ENCODE measurements at regions not wholly inside any gene's neighbourhood (a gene's known extent, or its start where the extent isn't known, plus 50 kb on each side); places are given as distances from the start of the nearest gene placed in this dataset.

DNA sequence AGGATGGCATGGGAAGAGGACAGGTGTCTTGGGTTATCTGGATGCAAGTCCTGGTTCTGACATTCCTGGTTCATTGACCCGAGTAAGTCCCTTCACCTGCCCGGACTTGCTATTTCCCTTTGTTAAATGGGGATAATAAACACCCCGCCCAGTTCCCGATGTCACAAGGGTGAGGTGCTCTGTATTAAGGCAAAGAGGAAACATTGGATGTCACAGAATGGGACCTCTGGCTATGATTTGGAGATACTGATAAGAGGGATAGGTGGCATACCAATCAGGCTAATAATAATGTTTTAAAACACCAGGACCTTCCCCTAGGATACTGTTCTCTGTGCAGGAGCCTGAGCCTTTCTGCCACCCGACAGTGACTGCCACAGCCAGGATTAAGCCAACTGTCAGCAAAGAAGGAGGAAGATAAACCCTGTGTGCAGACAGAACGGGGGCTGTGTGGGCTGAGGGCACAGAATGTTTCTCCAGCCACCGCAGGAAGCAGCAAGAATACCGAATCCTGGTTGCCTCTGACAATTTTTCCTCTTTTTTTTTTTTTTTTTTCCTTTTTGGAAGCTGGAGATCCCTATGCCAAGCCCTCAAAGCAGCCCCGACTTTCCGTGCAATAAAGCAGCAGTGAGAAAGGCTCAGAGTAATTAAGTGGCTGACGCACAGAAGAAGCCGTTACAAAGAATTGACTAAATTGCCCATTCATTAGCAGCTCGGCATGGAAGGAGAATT lies 336.6 kb downstream of the SMAD2 start:
- H3K4me3 ChIP-seq = no peak overlapping the region
- intact Hi-C loops (cut with DNase I) = no loop called here
- DNase-seq (no peak), ATAC-seq (no peak)
- TF ChIP-seq, protein P1, sequence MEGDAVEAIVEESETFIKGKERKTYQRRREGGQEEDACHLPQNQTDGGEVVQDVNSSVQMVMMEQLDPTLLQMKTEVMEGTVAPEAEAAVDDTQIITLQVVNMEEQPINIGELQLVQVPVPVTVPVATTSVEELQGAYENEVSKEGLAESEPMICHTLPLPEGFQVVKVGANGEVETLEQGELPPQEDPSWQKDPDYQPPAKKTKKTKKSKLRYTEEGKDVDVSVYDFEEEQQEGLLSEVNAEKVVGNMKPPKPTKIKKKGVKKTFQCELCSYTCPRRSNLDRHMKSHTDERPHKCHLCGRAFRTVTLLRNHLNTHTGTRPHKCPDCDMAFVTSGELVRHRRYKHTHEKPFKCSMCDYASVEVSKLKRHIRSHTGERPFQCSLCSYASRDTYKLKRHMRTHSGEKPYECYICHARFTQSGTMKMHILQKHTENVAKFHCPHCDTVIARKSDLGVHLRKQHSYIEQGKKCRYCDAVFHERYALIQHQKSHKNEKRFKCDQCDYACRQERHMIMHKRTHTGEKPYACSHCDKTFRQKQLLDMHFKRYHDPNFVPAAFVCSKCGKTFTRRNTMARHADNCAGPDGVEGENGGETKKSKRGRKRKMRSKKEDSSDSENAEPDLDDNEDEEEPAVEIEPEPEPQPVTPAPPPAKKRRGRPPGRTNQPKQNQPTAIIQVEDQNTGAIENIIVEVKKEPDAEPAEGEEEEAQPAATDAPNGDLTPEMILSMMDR (IDR thresholded peaks at IDR 0.05) = no peak
- no peaks in the 10 kb centered on the region for H3K4me1 ChIP-seq
- H3K9me3 ChIP-seq = no peaks in the 10 kb centered on the region
- H3K27ac ChIP-seq = no peak overlapping the region
- no peaks in the 10 kb centered on the region for H3K36me3 ChIP-seq (ENCODE audit: insufficient read depth in 1 of 2, low read depth in 1 of 2)
- WGBS, 3 donors = 19 to 26% (median 22%) methylated on average over 13 of the region's 13 CpGs
- H3K27me3 ChIP-seq (ENCODE audit: insufficient read depth in 3 of 3, low read length in 2 of 3) = peaks cover 0 to 29% (median 8%) of the 10 kb centered on the region in 3 donors

DNA sequence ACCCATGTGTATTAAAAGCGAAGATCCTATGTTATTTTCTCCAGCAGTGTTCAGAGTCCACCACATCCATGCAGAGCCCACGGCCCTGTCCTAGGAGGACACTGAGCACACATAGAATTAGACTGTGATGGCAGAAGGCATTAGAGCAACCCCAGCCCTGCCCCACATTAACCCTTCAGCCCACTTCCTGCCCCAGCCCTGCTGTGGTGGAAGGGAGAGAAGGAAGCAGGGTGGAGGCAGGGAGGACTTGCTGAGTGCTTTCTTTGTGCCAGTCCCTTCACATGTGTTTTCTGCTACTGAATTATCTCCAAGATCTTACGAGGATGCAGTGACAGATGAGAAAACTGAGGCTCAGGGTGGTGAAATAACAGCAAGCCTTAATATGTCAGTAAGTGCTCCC lies 339.0 kb downstream of the SMAD2 start:
- H3K9me3 ChIP-seq = no peaks in the 10 kb centered on the region
- 58 to 65% (median 61%) methylated on average over 3 of the region's 3 CpGs for WGBS, 3 donors
- no peak overlapping the region for H3K27ac ChIP-seq
- no peaks in the 10 kb centered on the region for H3K4me1 ChIP-seq
- H3K4me3 ChIP-seq = no peak overlapping the region
- no peaks in the 10 kb centered on the region for H3K36me3 ChIP-seq (ENCODE audit: insufficient read depth in 1 of 2, low read depth in 1 of 2)
- TF ChIP-seq, protein P1 (IDR thresholded peaks at IDR 0.05) = no peak
- ATAC-seq (no peak), DNase-seq (no peak)
- intact Hi-C loops (cut with DNase I) = no loop called here
- peaks cover 0 to 29% (median 8%) of the 10 kb centered on the region in 3 donors for H3K27me3 ChIP-seq (ENCODE audit: insufficient read depth in 3 of 3, low read length in 2 of 3)

DNA sequence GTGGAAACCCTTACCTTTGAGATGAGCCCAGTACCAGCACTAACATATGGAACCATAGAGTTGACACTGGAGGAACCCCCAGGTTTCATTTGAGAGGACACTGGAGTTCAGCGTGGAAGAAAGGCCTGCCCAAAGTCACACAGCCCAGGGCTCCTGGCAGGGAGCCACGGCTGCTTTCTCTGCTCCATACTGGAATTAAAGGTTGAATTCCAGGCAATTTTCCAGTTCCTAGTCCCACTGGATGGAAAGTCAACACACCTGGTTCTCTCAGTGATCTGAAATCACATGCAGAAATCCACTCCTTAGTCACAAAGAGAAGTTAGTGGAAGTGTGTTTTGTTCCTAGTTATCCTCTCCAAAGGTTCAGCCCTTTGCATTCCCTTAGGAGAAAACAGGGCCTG lies 336.1 kb upstream of the SKOR2 start:
- TF ChIP-seq, protein P1 (IDR thresholded peaks at IDR 0.05) = no peak
- 37 to 51% (median 45%) methylated on average over 2 of the region's 2 CpGs for WGBS, 3 donors
- Histone ChIP-seq H3K9me3 (no peaks in the 10 kb centered on the region), H3K27me3 (ENCODE audit: insufficient read depth in 3 of 3, low read length in 2 of 3) (peaks cover 0 to 4% (median 0%) of the 10 kb centered on the region in 3 donors), H3K27ac (no peak overlapping the region), H3K36me3 (ENCODE audit: insufficient read depth in 1 of 2, low read depth in 1 of 2) (no peaks in the 10 kb centered on the region), H3K4me3 (no peak overlapping the region), H3K4me1 (no peaks in the 10 kb centered on the region)
- intact Hi-C loops (cut with DNase I) = no loop called here
- ATAC-seq = no peak
- DNase-seq = no peak

DNA sequence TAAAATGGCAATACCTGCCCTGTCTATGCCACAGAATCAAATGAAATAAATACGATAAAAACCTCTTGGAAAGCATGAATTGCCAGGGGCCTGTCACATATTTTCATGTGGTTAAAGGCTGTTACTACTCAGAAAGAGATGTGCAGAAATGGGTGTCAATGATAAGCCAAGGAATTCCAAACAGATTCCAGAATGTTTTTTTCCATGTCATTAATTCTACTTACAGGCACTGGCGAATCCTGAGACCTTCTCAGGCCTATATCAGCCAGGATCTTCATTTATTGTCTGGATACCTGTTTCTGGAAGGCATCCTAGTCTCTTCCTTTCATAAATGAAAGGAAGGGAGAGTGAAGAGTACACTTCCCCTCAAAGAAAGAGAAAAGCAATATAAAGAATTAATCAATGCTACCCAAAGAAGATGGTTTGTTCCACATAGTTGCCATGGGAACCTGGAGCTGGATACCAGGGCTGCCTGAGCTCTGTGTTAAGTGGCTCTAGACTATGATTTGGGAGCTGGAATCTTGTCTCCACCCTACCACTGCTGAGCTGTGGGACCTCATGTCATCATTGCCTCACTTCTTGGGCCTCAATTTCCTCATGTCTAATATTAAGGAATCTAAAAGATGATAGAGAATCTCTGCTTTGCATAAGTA lies 335.1 kb upstream of the SKOR2 start:
- intact Hi-C loops (cut with DNase I) = no loop called here
- WGBS, 3 donors = 84 to 89% (median 88%) methylated on average over 2 of the region's 2 CpGs

More for the DNA sequence above, 335.1 kb upstream of the SKOR2 start:
- TF ChIP-seq, protein P1 (IDR thresholded peaks at IDR 0.05) = no peak
- H3K4me1 ChIP-seq = no peaks in the 10 kb centered on the region
- ATAC-seq (no peak), DNase-seq (no peak)
- H3K36me3 ChIP-seq (ENCODE audit: insufficient read depth in 1 of 2, low read depth in 1 of 2) = no peaks in the 10 kb centered on the region
- H3K27ac ChIP-seq = no peak overlapping the region
- H3K4me3 ChIP-seq = no peak overlapping the region
- H3K9me3 ChIP-seq = no peaks in the 10 kb centered on the region
- peaks cover 0 to 4% (median 0%) of the 10 kb centered on the region in 3 donors for H3K27me3 ChIP-seq (ENCODE audit: insufficient read depth in 3 of 3, low read length in 2 of 3)

Measured in psoas muscle (tissue), 7 donors.